ENCODE measurements at regions not wholly inside any gene's neighbourhood (a gene's known extent, or its start where the extent isn't known, plus 50 kb on each side); places are given as distances from the start of the nearest gene placed in this dataset.

DNA sequence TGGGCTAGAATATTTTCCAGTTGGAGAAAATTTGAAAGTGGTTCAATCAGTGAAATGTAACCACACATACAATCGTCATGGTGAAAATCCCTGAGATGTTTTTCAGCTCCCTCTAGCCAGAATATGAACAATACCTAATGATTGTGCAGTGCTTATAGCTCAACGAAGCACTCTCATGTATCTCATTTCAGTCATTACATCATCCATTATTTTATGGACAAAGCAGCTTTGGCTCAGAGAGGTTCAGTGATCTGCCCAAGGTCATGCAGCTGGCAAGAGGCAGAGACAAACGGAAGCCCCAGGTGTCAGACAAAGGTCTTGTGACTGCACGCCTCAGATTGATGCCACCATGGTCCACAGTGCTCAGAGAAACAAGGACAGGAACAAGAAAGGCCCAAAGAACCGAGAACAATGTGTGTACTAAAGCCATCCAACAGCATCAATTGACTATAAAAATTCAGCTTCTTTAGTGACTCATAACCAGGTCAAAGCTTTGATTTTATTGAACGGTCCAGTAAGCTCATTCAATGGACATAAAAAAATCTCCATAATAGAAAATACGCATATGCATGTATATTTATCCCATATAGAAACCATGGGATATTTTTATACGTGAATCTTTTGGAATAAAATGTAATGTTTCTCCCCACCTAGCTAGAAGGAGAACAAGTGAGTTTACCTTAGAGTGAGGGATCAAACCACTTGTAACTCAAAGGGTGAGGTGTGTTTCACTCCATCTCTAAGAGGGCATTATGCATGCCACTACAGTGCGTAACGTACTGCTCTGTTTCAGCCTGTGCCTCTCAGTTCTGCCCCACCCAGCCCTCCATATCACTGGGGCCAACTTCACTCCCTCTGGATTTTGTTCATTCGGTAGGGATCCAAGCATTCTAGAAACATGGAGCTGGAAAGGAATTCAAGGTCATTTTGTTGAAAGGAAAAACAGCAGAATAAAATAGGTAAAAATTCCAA is 141.8 kb downstream of the GRIN2B start:
- no peak for DNase-seq

DNA sequence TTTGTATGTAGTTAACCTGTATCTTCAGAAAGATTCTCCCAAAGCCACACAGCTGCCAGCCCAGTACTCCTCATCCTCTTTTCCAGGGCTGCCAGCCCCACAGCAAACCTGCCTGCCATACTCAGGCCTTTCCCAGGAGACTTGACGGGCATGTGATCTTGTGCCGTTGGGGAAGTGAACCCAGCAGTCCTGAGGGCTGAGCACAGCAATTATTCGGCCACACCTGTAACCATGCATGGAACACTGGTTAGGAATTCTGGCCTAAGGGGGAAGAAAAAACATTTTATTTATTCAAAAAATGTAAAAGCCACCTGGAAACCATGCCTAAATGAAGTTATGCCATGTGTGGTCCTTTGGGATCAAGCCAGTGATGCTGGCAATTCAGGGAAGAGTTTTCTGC is 145.3 kb downstream of the GRIN2B start:
- DNase-seq: no peak

DNA sequence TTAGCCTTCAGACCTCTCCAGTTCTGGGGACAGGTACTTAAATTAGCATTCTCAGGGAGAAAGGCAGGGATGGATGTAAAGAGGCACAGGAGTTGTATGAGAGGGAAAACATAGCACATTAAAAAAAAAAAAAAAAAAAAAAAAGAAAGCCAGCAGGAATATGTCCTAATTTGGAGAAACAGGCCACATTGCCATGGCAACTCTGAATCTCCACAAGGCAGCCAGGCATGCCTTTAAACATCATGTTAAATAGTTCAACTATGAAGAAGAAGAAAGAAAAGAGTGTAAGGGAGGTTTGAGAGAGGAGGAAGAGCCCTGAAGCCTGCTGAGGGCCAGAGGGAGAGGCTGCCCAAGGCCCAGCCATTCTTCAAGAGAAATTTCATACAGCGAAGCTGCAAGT is 145.8 kb downstream of the GRIN2B start:
- no peak for DNase-seq

DNA sequence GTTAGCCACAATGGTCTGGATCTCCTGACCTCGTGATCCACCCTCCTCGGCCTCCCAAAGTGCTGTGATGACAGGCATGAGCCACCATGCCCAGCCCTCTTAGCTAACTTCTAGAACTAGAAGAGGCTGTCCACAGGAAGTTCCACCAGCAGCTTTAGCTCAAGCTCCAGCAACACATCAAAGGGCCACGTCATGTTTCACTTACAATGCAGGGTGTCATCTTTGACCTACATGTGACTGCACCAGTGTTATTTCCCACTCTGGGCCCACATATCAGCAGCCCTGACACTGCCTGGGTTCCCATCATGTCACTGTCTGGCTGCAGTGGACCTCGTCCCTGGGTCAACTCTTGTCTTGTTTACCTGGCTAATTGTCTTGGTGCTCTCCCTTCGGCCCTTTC is 147.2 kb downstream of the GRIN2B start:
- DNase-seq: no peak

DNA sequence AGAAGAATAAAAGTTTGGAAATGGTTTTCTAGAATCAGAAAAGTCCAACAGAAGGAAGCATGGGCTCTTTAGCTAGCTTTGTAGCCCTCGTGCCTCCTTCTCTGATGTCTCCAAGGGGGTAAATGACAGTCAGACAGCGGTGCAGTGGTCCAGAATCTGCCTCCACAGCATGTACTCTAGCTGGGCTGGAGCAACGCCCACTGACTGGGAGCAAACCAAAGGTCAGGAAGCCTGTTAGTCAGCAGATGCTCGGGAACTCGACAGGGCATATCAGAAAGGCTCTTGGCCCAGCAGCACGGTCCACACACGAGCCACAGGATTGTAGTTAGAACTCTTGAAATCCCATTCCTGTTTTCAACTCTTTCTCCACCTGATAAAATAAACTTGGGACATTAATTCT is 164.3 kb downstream of the GRIN2B start:
- DNase-seq: no peak

DNA sequence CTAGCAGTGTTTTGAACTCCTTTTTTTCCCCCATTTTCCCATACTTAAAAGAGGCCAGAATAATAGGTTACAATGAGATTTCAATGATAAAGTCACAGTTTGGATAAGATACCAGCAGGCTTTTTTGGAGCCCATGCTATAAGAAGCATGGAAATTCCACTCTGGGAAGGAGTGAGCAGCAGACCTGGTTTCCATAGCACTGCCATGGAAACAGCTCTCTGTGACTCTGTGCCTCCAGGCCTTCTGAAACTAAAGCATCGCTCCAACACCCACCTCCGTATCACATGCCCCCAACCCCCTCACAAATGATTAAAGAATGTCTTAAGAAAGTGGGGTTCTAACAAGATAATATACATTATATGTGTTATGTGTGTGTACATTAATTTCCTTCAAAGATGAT is 165.0 kb downstream of the GRIN2B start:
- no peak for DNase-seq

DNA sequence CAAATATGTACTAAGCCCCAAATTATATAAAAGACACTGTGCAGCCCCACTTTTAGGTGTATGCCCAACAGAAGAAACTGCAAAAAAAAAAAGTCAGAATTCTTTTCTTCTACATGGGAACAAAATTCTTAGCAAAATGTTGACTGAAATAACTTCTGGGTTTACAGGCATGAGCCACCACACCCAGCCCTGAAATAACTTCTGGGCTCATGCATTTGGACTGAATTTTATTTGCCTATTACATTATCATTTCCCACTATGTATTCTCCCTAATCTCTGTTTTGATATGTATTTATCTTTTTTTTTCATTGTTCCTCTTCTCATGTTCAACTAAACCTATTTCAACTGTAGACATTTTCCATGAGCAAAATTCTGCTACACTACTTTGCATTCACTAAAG is 169.2 kb downstream of the GRIN2B start:
- no peak for DNase-seq

DNA sequence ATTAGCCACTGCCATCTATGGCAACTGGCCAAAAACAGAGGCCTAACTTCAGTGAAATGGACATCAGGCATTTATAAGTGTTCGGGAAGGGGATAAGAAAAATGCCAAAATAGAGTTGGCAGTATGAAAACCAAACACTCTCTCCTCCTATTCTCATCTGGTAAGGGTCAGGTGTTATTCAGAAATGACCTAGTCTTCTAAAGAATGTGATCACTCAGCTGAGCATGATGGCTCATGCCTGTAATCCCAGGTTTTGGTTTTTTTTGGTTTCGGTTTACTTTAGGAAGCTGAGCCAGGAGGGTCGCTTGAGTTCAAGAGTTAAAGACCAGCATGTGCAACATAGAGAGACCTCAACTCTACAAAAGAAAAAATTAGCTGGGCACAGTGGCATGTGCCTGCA is 170.3 kb downstream of the GRIN2B start:
- DNase-seq: no peak

DNA sequence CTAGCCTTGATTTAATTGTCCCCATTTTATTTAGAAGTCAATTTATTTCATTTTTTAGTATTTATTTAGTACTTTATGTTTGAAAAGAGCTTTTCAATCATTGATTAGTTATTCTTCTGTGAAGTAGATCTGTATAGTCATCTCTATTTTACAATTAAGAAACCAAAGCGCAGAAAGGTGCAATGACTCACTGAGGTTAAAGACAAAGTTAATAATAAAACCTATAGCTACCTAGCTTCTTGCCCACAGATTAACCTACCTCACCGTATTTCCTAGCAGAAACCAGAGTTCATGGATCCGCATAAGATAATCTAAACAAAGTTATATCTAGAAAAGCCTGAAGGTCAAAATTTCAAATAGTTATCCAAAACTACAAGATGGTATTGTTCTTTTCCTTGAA is 176.4 kb downstream of the GRIN2B start:
- no peak for DNase-seq

DNA sequence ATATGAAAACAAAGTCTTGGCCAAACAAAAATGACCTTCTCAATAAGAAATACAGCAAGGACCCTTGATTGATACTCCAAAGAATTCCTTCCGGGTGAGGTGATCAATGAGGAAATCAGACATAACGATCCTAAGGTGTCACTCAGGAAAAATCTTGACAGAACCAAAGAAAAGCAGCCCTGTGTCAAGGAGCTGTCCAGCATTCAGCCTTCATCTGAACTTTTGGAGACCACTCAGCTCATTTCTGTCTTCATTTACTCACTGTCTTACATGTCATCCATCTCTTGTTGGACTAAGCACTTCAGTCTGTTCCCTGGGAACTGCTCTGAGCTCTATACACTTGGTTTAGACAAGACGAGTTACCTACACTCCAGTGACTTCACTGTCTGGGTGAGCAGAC is 179.9 kb downstream of the GRIN2B start:
- no peak for DNase-seq

DNA sequence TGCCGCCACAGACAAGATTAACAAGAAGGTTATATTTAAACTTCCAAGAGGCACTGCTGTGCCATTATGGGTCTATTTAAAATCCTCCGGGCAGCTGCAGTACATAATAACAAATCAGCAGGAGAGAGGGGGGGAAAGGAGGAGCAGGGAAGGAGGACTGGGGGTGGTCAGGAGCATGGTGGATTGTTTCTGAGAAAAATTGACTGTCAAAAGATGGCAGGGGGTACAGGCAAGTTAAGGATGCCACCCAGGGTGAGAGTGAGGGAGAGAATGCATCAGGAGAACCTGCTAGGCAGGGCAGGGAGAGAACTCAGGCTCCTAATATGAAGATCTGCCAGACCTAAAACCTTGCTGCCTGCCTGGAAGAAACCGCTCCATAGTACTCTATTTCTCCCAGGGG is 181.8 kb downstream of the GRIN2B start:
- DNase-seq: no peak

DNA sequence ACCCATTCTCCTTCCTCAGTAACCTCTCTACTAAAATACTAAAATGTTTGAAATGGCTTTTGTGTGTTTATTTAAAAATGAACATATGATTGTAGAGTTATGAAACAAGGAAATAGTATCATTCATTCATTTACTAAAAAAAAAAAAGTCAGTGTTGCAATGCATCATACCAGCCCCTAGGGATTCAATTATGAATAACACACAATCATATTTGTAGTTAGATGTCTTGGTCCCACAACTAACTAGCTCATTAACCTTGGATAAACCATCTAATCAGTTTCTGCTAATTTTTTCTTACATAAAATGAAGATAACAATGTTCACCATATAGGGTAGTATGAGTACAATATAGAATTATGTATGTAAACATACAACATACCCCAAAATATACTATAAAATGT is 183.2 kb downstream of the GRIN2B start:
- DNase-seq: no peak

DNA sequence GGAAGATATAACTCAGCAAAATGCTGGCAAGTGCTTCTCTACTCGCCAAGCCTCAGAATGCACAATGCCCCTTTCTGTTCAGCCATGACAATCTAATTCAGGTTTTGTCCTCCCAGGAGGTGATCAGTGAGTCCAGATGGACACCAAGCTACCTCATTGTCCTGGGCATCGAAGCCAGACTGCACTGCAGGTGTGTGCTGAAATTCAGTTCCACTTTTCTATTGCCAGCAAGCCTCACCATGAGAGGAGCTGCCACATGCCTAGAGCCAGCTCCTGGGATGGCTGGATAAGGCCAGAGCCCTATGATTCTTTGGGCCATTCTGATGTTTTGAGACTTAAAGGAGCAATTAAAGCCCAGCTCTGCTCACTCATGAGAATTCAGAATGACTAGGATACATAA is 186.7 kb downstream of the GRIN2B start:
- DNase-seq: no peak

DNA sequence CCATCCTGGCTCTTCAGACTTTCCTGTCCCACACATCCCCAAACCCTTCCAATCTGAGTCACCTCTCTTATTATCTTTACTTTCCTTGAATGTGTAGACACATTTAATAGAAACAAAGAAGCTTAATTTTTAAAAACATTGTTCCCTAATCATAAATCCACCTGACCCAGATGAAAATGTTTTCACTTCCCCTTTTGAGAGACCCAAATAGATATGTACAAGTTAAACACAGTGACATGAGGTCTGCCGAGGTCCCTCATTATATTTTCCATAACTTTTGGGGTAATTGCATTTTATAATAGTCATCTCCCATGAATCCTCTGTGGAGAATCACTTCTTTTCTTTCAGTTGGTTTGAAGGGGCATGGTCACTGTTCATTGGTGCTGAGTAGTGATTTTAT is 191.1 kb downstream of the GRIN2B start:
- no peak for DNase-seq

DNA sequence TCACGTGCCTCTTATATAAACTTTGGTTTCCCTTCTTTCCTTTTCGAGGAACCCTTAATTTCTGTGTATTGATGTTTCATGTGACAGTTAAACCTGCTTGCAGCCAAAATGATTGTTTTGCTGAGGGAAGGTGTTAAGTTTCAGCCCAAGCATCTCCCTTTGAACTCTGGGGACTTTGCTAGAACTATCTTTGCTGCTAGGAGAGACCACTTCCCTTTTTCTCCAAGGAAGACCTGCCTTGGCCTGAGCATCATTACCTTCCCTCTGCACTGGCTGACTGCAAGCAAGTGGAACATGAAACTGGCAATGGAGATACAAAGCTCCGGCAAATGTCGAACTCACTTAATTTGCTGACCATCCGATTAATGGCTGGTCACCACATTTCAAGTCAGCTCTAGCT is 192.8 kb downstream of the GRIN2B start:
- no peak for DNase-seq

DNA sequence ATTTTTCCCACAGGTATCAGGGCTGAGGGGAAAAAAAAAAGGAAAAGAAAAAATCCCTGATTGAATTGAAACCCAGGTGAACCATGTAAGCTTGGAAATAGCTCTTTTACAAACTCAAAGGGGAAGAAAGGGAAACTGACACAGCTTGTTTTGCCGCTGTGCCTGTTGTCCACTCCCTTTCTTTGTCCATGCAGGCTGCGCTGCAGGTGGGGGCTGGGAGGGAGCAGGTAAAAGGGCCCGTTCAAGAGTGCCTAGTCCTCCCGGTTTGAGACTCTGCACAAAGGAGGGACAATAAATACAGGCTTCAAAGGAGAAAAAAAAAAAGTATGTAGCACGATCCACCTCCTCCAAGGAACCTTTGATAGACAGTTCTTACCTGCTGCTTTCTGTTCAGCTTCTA is 194.8 kb downstream of the GRIN2B start:
- DNase-seq: no peak

DNA sequence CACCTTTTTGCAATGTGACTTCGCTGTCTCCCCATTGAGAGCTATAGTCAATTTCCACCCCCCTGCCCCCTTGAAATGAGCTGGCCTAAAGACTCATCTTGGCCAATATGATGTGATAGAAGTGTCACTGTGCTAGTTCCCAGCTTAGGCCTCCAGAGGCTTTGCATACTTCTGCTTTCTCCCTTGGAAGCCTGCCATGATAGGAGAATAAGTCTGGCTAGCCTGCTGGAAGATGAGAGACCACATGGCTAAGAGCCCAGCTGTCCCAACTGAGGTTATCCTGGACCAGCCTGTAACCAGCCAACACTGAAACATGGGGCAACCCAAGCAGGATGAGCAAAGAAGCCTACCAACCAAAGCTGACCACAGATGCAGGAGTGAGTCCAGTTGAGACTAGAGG is 196.9 kb downstream of the GRIN2B start:
- no peak for DNase-seq

DNA sequence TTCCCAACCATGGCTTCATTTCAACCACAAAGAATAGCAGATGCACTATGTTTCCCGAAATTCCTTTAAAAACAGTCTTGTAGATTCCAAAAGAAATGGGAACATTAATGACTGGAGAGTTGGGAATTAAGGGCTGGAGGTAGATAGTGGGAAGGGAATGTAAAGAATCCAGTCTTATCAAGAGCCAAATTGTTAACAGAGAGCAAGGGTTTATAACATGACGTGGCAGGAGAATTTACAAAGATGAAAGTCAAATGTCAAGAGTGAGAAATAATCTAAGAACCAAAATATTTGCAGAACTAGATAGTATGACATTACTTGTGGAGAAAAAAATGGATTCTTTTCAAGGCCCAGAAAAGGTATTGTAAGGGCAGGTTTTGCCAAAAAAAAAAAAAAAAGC is 200.9 kb downstream of the GRIN2B start:
- DNase-seq: no peak

DNA sequence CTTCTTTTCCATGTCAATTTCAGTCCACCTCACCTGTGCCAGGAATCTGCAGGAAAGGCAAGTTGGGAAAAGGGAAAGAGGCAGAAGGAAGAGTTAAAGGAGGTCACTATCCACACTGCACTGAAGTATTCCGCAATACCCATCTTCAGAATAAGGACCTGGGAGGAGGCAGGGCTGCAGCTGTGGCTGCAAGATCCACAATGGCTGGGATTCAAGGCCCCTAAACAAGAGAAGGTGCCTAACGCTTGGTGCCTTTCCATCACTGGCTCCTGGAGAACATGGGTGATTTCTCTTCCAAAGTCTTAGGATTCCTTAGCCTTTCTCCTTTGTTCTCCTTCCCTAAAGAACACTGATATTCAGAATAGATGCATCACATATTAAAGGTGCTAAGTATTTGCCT is 204.0 kb downstream of the GRIN2B start:
- no peak for DNase-seq

DNA sequence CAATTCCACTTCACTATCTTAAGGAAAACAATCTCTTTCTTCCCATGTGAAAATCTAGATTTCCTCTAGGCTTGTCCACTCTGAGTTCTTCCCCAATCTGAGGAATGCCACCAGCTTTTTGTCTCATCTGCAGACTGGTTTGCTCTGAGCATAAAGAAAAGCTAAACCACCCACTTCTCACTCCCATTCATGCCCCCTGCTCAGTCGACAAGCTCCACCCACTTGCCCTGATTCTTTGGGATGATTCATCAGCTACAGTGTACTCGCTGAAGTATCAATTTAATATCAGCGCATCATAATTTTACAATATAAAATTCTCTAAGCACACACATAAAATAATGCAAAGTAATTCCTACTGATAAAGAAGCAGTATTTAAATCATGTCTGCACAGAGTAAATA is 209.1 kb downstream of the GRIN2B start:
- DNase-seq: no peak

DNA sequence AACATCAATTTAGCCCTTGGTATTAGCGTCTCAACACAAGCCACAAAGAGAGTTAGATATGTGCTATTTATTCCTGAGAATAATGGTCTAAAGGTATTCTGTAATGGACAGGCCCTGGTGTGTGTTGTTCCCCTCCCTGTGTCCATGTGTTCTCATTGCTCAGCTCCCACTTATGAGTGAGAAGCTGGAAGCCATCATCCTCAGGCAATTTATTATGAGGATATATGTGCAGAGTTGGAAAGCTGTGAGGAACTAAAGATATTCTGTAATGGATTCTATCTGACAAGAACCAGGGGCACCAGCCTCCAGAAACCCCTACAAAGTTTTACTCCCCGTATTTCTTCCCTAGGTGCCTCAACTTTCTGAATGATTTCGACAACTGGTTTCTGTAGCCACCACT is 210.8 kb downstream of the GRIN2B start:
- no peak for DNase-seq

DNA sequence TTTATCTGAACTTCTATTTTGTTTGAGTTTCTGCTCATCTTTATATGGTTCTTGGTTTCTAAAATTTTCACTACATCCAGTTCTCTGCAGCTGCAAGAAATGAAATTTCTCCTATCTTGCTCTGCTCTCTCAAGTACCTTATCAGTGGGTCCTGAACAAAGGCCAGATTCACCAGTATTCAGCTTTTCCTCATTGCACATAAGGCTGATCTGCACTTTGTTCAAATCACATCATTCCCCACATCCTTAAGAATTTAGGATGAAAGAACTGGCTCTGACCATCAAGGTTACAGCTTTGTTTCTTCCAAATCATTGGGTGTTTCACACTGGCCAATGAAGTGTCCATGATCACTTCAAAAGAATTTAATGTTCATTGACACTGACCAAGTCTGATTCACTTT is 211.4 kb downstream of the GRIN2B start:
- no peak for DNase-seq

DNA sequence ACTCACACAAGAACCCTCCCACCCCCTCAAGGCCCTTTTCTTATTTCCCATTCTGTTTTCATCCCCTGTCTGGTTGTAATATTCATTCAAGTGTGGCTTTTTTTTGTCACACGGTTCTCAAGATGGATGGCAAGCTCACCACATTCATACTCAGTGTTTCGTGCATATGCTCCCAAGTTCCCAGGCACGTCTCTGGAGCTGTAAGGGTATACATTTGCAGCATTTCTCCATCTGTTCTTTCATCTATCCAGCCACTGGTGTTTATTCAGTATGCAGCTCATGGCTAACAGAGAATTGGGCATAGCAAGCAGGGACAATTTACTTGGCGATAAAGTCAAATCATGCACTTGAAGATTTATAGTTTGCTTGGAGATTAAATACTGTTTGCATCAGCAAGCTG is 212.1 kb downstream of the GRIN2B start:
- DNase-seq: no peak

DNA sequence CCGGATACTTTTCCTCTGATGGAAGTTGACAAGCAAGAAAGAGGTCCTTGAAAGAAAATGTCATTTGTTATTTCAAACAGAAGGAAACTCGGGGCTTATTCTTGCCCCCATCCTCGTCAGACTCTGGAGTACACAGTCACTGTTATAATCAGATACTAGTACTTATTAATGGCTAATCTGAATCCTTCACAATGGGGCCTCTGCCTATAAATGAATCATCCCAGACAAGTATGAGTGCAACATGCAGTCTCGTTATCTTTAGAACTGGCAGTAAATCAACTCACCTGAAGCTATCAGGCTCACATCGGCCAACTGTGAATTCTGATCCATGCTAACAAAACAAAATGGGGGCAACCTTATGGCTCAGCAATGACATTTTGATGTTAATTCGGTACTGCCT is 216.7 kb downstream of the GRIN2B start:
- no peak for DNase-seq

DNA sequence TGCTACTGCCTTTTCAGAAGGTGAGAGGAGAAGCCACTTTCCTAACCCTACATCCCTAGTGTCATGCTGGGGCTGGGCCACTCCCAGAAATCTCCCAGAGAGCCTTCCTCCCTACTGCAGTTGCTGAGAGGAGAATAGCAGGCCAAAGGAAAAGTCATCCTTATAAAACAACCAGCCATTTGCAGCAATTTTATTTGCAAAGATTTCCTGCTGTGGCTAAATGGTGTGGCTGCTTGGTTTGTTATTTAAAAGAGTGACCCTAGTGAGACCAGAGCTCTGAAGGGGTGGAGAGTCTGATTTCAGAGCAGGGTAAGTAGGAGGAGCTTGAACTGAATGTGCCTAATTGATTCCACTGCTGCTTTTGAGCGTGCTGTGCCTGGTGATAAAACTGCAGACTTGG is 232.0 kb downstream of the GRIN2B start:
- DNase-seq: no peak
